Neutrophil (primary cell): ENCODE measurements at regions not wholly inside any gene's neighbourhood (a gene's known extent, or its start where the extent isn't known, plus 50 kb on each side); places are given as distances from the start of the nearest gene placed in this dataset.

Experiments
- H3K27ac ChIP-seq: fragments of 200-600 bp; sonication (generic); 2 replicates; pipeline ENCODE4 v1.5.1; 2016; ENCODE audit warnings: mild to moderate bottlenecking, moderate library complexity
- H3K27me3 ChIP-seq: fragments of 200-600 bp; sonication (generic); 2 replicates; pipeline ENCODE4 v1.6.0; 2016; ENCODE audit warnings: mild to moderate bottlenecking
- H3K36me3 ChIP-seq: fragments of 200-600 bp; sonication (generic); 2 replicates; pipeline ENCODE4 v1.5.1; 2017
- H3K4me1 ChIP-seq, 2 experiments: fragments of 200-600 bp in 1 of 2; sonication (generic) in 1 of 2; 1 replicate in 1 of 2; 2 replicates in 1 of 2; pipeline versions ENCODE4 v1.5.1 to v1.6.1; 2013 to 2016; ENCODE audit warnings: low read depth in 1 of 2, low read length in 1 of 2, mild to moderate bottlenecking in 1 of 2, moderate library complexity in 1 of 2; ENCODE audit not compliant: control insufficient read depth in 1 of 2, insufficient read depth in 1 of 2
- H3K4me3 ChIP-seq, 2 experiments: fragments of 200-600 bp in 1 of 2; sonication (generic) in 1 of 2; 1 replicate in 1 of 2; 2 replicates in 1 of 2; pipeline ENCODE4 v1.5.1; 2013 to 2016; ENCODE audit warnings: low read depth in 1 of 2, low read length in 1 of 2, mild to moderate bottlenecking in 1 of 2, moderate library complexity in 1 of 2
- H3K9me3 ChIP-seq: fragments of 200-600 bp; sonication (generic); 2 replicates; pipeline ENCODE4 v1.5.1; 2016
- TF ChIP-seq, protein P1 (sequence below): fragments of 200-600 bp; sonication (generic); IDR thresholded peaks from 2 replicates; pipeline ENCODE4 v1.5.1; 2016; ENCODE audit warnings: antibody characterized with exemption

DNA sequence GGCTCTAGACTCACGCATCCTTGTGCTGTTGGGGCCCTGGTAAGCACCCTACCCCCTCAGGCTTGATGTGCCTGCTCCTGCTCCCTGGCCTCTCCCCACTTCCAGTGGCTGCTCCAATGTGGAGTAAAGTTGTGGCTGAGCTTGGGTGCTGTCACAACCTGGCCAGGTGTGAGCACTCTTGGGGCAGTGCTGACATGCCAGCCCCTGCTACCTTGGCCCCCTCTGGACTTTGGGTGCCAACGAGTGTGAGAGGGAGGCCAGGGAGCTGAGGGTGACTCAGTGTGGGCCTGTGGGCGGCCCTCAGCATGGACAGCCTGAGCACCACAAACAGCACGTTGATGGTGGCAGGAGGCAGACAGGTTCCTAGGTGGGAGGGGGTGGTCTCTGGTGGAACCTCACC lies 870.2 kb upstream of the C9orf72 start:
- Histone ChIP-seq H3K4me3 (no peak overlapping the region), H3K36me3 (no peaks in the 10 kb centered on the region), H3K27ac (no peak overlapping the region), H3K4me1 (no peaks in the 10 kb centered on the region), H3K9me3 (peaks cover 12% of the 10 kb centered on the region), H3K27me3 (no peaks in the 10 kb centered on the region)
- TF ChIP-seq, protein P1, sequence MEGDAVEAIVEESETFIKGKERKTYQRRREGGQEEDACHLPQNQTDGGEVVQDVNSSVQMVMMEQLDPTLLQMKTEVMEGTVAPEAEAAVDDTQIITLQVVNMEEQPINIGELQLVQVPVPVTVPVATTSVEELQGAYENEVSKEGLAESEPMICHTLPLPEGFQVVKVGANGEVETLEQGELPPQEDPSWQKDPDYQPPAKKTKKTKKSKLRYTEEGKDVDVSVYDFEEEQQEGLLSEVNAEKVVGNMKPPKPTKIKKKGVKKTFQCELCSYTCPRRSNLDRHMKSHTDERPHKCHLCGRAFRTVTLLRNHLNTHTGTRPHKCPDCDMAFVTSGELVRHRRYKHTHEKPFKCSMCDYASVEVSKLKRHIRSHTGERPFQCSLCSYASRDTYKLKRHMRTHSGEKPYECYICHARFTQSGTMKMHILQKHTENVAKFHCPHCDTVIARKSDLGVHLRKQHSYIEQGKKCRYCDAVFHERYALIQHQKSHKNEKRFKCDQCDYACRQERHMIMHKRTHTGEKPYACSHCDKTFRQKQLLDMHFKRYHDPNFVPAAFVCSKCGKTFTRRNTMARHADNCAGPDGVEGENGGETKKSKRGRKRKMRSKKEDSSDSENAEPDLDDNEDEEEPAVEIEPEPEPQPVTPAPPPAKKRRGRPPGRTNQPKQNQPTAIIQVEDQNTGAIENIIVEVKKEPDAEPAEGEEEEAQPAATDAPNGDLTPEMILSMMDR: no peak

DNA sequence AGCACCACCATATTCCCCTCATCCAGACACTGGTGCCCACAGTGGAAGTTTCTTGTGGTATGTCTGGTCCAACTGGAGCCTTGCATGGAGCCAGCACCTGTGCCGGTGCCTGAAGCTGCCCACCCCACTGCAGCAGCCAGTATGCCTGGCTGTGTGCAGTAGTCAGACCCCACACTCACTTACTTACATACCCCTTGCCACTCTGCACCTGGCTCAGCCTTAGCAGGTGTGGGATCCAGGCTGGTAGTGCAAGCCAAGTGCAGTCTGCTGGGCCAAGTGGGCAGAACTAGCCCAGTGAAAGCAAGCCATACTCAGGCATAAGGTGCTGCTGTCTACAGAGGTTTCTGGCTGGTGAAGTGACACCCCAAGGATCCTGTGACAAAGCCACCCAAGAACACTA lies 871.4 kb upstream of the C9orf72 start:
- H3K36me3 ChIP-seq: no peaks in the 10 kb centered on the region
- TF ChIP-seq, protein P1: no peak
- no peak overlapping the region for H3K4me3 ChIP-seq
- H3K4me1 ChIP-seq: no peaks in the 10 kb centered on the region
- no peaks in the 10 kb centered on the region for H3K27me3 ChIP-seq
- peaks cover 12% of the 10 kb centered on the region for H3K9me3 ChIP-seq
- no peak overlapping the region for H3K27ac ChIP-seq

DNA sequence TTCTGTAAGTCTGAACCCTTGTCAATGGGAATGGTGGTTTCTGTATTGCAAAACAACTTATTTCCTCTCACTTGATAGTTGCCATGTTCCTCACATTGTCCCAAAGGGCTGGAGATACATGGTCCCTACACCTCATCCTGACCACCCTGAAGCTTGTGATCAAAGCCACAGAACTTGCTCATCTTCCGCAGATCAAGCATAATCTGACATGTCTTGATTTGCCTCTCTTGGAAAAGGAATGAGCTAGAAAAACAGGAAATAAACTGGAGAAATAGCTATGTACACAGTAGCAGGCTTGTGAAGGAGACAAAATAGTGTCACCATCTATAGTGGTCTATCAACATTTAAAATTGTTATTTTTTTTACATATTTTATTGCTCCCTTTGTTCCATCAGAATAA lies 871.9 kb upstream of the C9orf72 start:
- Histone ChIP-seq H3K27ac (no peak overlapping the region), H3K4me3 (no peak overlapping the region)
- TF ChIP-seq, protein P1: no peak

DNA sequence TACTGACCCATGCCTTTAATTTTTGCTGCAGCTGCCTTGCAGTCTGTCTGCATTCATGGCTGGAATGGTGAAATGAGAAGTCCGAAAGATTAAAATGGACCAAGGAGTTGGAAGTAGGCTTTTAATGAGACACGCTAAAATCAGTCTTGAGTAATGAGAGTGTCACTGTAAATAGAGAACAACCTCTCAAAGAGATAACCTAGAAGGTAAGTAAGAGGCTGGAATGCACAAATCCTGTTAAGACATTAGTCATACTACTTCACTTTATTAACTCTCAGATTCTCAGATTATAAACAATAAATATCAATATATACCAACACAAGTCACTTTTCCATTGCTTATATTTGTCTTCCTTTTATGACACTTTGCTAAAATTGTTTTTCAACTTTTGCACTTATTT lies 880.6 kb upstream of the C9orf72 start:
- Histone ChIP-seq H3K9me3 (no peaks in the 10 kb centered on the region), H3K4me1 (no peaks in the 10 kb centered on the region), H3K36me3 (no peaks in the 10 kb centered on the region), H3K27me3 (no peaks in the 10 kb centered on the region), H3K27ac (no peak overlapping the region), H3K4me3 (no peak overlapping the region)
- TF ChIP-seq, protein P1: no peak

More for the DNA sequence above, 871.9 kb upstream of the C9orf72 start:
- H3K4me1 ChIP-seq: no peaks in the 10 kb centered on the region
- peaks cover 12% of the 10 kb centered on the region for H3K9me3 ChIP-seq
- no peaks in the 10 kb centered on the region for H3K27me3 ChIP-seq
- no peaks in the 10 kb centered on the region for H3K36me3 ChIP-seq

DNA sequence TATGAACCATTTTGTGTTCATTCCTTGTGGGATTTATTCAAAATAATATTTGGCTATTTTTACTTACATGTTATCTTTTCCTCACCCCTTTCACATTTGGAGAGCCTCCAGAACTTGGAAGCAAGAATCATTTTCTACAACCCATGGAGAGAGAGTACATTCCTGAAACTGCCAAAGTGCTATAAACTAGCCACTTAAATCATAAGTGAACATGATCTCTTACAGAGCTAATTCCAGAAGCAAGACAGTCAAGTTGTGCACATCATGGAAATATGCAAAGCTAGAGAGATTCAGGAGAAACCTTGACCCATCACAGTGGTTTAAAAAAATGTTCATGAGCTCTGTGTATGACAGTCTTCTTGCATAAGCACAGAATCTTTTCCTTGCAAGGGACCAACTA lies 883.6 kb upstream of the C9orf72 start:
- Histone ChIP-seq H3K27ac (no peak overlapping the region), H3K4me3 (no peak overlapping the region), H3K27me3 (no peaks in the 10 kb centered on the region), H3K4me1 (no peaks in the 10 kb centered on the region), H3K36me3 (no peaks in the 10 kb centered on the region), H3K9me3 (no peaks in the 10 kb centered on the region)
- TF ChIP-seq, protein P1: no peak
